HEK293 (cell line): ENCODE measurements at regions not wholly inside any gene's neighbourhood (a gene's known extent, or its start where the extent isn't known, plus 50 kb on each side); places are given as distances from the start of the nearest gene placed in this dataset.

ENCODE experiments used
- CTCF ChIP-seq: fragments of 450-650 bp; formaldehyde crosslinking; IDR thresholded peaks from 2 replicates; pipeline ENCODE4 v1.5.1; 2016; ENCODE audit warnings: missing biosample characterization, missing genetic modification characterization
- MEIS1 ChIP-seq: sonication (generic); formaldehyde crosslinking; IDR thresholded peaks from 2 replicates; pipeline ENCODE4 v1.8.1; 2022; ENCODE audit warnings: missing genetic modification reagents, mild to moderate bottlenecking, borderline replicate concordance
- ZFP3 ChIP-seq: fragments of 450-650 bp; formaldehyde crosslinking; IDR thresholded peaks from 2 replicates; pipeline ENCODE4 v1.5.1; 2016; ENCODE audit warnings: low read depth, missing biosample characterization, missing genetic modification characterization
- ZNF274 ChIP-seq, 2 experiments: fragments of 200-500 bp in 1 of 2; fragments of 450-650 bp in 1 of 2; sonication (Bioruptor generic) in 1 of 2; formaldehyde crosslinking in 1 of 2; IDR thresholded peaks; 2 replicates each; pipeline versions ENCODE4 v1.5.1 to v1.6.1; 2014 to 2016; ENCODE audit warnings: borderline replicate concordance in 1 of 2, inconsistent platforms in 1 of 2, low read length in 1 of 2, missing biosample characterization in 1 of 2, missing genetic modification characterization in 1 of 2

GRCh38 chr12:131500564-131500963 is 210.3 kb upstream of the SFSWAP start:
- no peak for TF ChIP-seq CTCF (tag by site-specific recombination)
- TF ChIP-seq ZNF274 (IDR thresholded peaks at IDR 0.05; ENCODE audit: low read length): no peak
- TF ChIP-seq ZNF274 (tag by site-specific recombination; IDR thresholded peaks at IDR 0.05; ENCODE audit: borderline replicate concordance): no peak
- no peak for TF ChIP-seq MEIS1
- TF ChIP-seq ZFP3 (tag by site-specific recombination): no peak
